ENCODE measurements at regions not wholly inside any gene's neighbourhood (a gene's known extent, or its start where the extent isn't known, plus 50 kb on each side); places are given as distances from the start of the nearest gene placed in this dataset.

GRCh38 chr3:95177096-95177495, 1114.2 kb downstream of the NSUN3 start:
- TF ChIP-seq CTCF (conservative IDR thresholded peaks at IDR 0.05) = no peak
- no peak for TF ChIP-seq ZFX (IDR thresholded peaks at IDR 0.05)
- no peak overlapping the region for H3K27ac ChIP-seq

- H3K27ac ChIP-seq = no peak overlapping the region
- TF ChIP-seq ZFX (IDR thresholded peaks at IDR 0.05) (no peak), CTCF (conservative IDR thresholded peaks at IDR 0.05) (peak; percentile 9; the same call in 1 of the 2 replicates)
Observed at GRCh38 chr3:95184038-95184437, 1121.2 kb downstream of the NSUN3 start.

- TF ChIP-seq ZFX (IDR thresholded peaks at IDR 0.05) = no peak
- TF ChIP-seq CTCF (conservative IDR thresholded peaks at IDR 0.05) = no peak
- H3K27ac ChIP-seq = no peak overlapping the region
Observed at GRCh38 chr3:95189348-95189747, 1126.5 kb downstream of the NSUN3 start.

- H3K27ac ChIP-seq = no peak overlapping the region
- TF ChIP-seq ZFX (IDR thresholded peaks at IDR 0.05) (no peak), CTCF (conservative IDR thresholded peaks at IDR 0.05) (no peak)
Observed at GRCh38 chr3:95197661-95198060, 1134.8 kb downstream of the NSUN3 start.

- no peak for TF ChIP-seq ZFX (IDR thresholded peaks at IDR 0.05)
- TF ChIP-seq CTCF (conservative IDR thresholded peaks at IDR 0.05) = no peak
Observed at GRCh38 chr3:95200384-95200783, 1137.5 kb downstream of the NSUN3 start.

GRCh38 chr3:95210878-95211277, 1148.0 kb downstream of the NSUN3 start:
- TF ChIP-seq CTCF (conservative IDR thresholded peaks at IDR 0.05) = no peak
- TF ChIP-seq ZFX (IDR thresholded peaks at IDR 0.05) = no peak
- no peak overlapping the region for H3K27ac ChIP-seq

More at GRCh38 chr3:95200384-95200783, 1137.5 kb downstream of the NSUN3 start:
- H3K27ac ChIP-seq = no peak overlapping the region

- TF ChIP-seq ZFX (IDR thresholded peaks at IDR 0.05) (no peak), CTCF (conservative IDR thresholded peaks at IDR 0.05) (no peak)
- H3K27ac ChIP-seq = no peak overlapping the region
Observed at GRCh38 chr3:95212117-95212516, 1149.3 kb downstream of the NSUN3 start.

Measured in C4-2B (cell line).